GM12878 (cell line): ENCODE measurements at regions not wholly inside any gene's neighbourhood (a gene's known extent, or its start where the extent isn't known, plus 50 kb on each side); places are given as distances from the start of the nearest gene placed in this dataset.
A peak's percentile ranks its signal among the peaks of the same experiment; 100 is the strongest.

ENCODE experiments used
- ASH2L ChIP-seq: fragments of 300-600, 200-600 bp; sonication (generic); IDR thresholded peaks from 2 replicates; pipeline ENCODE4 v1.6.1; 2017; ENCODE audit warnings: low read depth, mild to moderate bottlenecking, borderline replicate concordance
- CBX5 ChIP-seq: sonication (generic); IDR thresholded peaks from 2 replicates; pipeline ENCODE4 v1.6.1; 2016; ENCODE audit warnings: low read depth, moderate library complexity, mild to moderate bottlenecking, inconsistent platforms
- ESRRA ChIP-seq: IDR thresholded peaks from 2 replicates; pipeline ENCODE4 v1.6.1; 2012; ENCODE audit warnings: mild to moderate bottlenecking, low read length, improper control_type of control experiment
- HCFC1 ChIP-seq: fragments of 150-350 bp; IDR thresholded peaks from 2 replicates; pipeline ENCODE4 v1.6.1; 2014; ENCODE audit warnings: low read length
- HDAC2 ChIP-seq: fragments of 200-600 bp; sonication (generic); IDR thresholded peaks from 2 replicates; pipeline ENCODE4 v1.6.1; 2017
- HDGF ChIP-seq: fragments of 450-650 bp; IDR thresholded peaks from 2 replicates; pipeline ENCODE4 v1.6.1; 2016; ENCODE audit warnings: antibody characterized with exemption
- LARP7 ChIP-seq: fragments of 450-650 bp; IDR thresholded peaks from 2 replicates; pipeline ENCODE4 v1.6.1; 2017; ENCODE audit warnings: mild to moderate bottlenecking
- MYB ChIP-seq: fragments of 150-350 bp; IDR thresholded peaks from 2 replicates; pipeline ENCODE4 v1.6.1; 2014; ENCODE audit warnings: mild to moderate bottlenecking, low read depth, low read length, borderline replicate concordance
- NBN ChIP-seq: fragments of 450-650 bp; IDR thresholded peaks from 2 replicates; pipeline ENCODE4 v1.6.1; 2016
- NFIC ChIP-seq: IDR thresholded peaks from 2 replicates; pipeline ENCODE4 v1.6.1; 2012; ENCODE audit warnings: low read depth, mild to moderate bottlenecking, inconsistent platforms, low read length, moderate library complexity
- PAX8 ChIP-seq: fragments of 450-650 bp; IDR thresholded peaks from 2 replicates; pipeline ENCODE4 v1.6.1; 2017; ENCODE audit warnings: mild to moderate bottlenecking, moderate library complexity
- POLR2AphosphoS2 ChIP-seq: IDR thresholded peaks from 2 replicates; pipeline ENCODE4 v1.6.1; 2011; ENCODE audit warnings: low read depth, mild to moderate bottlenecking, low read length, improper control_type of control experiment, moderate library complexity
- POU2F2 ChIP-seq: IDR thresholded peaks from 3 replicates; pipeline ENCODE4 v1.6.1; 2011; ENCODE audit warnings: low read depth, mild to moderate bottlenecking, low read length, borderline replicate concordance
- RAD51 ChIP-seq: fragments of 450-650 bp; IDR thresholded peaks from 2 replicates; pipeline ENCODE4 v1.6.1; 2016; ENCODE audit warnings: moderate library complexity, mild to moderate bottlenecking, inconsistent platforms
- SRF ChIP-seq, 2 experiments: IDR thresholded peaks; 2 replicates each; pipeline ENCODE4 v1.6.1; 2011; ENCODE audit warnings: low read depth in 2 of 2, low read length in 2 of 2, mild to moderate bottlenecking in 1 of 2, moderate library complexity in 1 of 2
- STAT1 ChIP-seq: fragments of 450-650 bp; conservative IDR thresholded peaks from 2 replicates; pipeline ENCODE4 v1.6.1; 2014; ENCODE audit warnings: antibody characterized with exemption, mild to moderate bottlenecking
- TARDBP ChIP-seq: IDR thresholded peaks from 2 replicates; pipeline ENCODE4 v1.6.1; 2016; ENCODE audit warnings: borderline replicate concordance
- TCF7 ChIP-seq: IDR thresholded peaks from 2 replicates; pipeline ENCODE4 v1.6.1; 2014; ENCODE audit warnings: antibody characterized with exemption, borderline replicate concordance
- ZBED1 ChIP-seq: IDR thresholded peaks from 2 replicates; pipeline ENCODE4 v1.6.1; 2016; ENCODE audit warnings: borderline replicate concordance
- ZNF207 ChIP-seq: fragments of 450-650 bp; IDR thresholded peaks from 2 replicates; pipeline ENCODE4 v1.6.1; 2014; ENCODE audit warnings: antibody characterized with exemption, mild to moderate bottlenecking, borderline replicate concordance
- ZNF622 ChIP-seq: fragments of 450-650 bp; IDR thresholded peaks from 2 replicates; pipeline ENCODE4 v1.6.1; 2017; ENCODE audit warnings: mild to moderate bottlenecking, inconsistent platforms
- ZSCAN29 ChIP-seq: fragments of 450-650 bp; IDR thresholded peaks from 2 replicates; pipeline ENCODE4 v1.6.1; 2017; ENCODE audit warnings: mild to moderate bottlenecking, moderate library complexity
- ZZZ3 ChIP-seq: IDR thresholded peaks from 2 replicates; pipeline ENCODE4 v1.6.1; 2011; ENCODE audit warnings: low read depth; ENCODE audit not compliant: control insufficient read depth, insufficient read length
- TF ChIP-seq, protein P1 (sequence below): fragments of 150-350 bp; IDR thresholded peaks from 2 replicates; pipeline ENCODE4 v1.6.1; 2016; ENCODE audit warnings: low read depth, low read length
- TF ChIP-seq, protein P2 (sequence below): IDR thresholded peaks from 2 replicates; pipeline ENCODE4 v1.6.1; 2011; ENCODE audit warnings: low read depth, low read length, improper control_type of control experiment, borderline replicate concordance
- TF ChIP-seq, protein P3 (sequence below): fragments of 450-650 bp; IDR thresholded peaks from 2 replicates; pipeline ENCODE4 v1.6.1; 2017; ENCODE audit warnings: low read depth, mild to moderate bottlenecking, moderate library complexity
- TF ChIP-seq, protein P4 (sequence below): IDR thresholded peaks from 2 replicates; pipeline ENCODE4 v1.6.1; 2012; ENCODE audit warnings: low read length, inconsistent platforms

DNA sequence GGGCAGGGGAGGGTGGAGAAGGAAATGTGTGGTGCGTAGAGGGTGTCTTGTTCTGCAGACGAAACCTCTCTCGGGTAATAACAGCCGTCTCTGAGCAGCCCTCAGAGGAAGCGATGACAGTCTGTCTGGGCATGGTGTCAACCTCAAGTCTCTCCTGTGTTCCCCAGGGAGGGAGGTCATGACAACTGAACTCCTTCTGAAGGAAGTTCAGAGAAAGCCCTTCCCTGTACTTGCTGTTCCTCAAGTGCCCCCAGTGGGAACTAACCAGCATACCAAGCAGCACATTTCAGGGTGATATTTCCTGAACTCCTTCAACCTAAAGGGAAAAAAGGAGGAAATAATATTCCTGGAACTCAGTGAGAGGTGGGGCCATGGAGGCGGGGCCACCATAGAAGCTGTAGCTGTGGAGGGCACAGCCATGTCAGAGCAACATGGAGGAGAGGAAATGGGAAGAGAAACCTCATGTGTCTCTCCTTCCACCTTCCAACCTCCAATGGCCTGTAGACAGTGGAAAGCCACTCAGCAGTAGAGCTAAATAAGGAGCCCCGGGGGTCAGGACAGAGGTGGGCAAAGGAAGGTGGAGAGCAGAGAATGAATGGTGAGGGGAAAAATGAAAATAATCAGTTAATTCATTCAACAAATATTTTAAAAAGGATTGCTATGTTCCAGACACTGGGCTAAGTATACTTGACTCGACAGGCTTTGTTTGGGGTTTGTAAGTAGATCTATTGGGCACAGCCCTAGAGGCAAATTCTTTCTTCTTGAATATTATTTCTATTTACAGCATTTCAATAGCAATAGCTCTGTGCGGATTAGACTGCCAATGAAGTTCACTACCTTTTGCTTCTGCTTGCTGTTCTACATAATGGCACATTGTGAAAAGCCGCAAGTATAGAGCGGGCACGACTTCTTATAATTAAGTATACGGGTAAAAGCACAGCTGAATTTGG is 61.0 kb upstream of the AOAH start (continued):
- TF ChIP-seq, protein P1, sequence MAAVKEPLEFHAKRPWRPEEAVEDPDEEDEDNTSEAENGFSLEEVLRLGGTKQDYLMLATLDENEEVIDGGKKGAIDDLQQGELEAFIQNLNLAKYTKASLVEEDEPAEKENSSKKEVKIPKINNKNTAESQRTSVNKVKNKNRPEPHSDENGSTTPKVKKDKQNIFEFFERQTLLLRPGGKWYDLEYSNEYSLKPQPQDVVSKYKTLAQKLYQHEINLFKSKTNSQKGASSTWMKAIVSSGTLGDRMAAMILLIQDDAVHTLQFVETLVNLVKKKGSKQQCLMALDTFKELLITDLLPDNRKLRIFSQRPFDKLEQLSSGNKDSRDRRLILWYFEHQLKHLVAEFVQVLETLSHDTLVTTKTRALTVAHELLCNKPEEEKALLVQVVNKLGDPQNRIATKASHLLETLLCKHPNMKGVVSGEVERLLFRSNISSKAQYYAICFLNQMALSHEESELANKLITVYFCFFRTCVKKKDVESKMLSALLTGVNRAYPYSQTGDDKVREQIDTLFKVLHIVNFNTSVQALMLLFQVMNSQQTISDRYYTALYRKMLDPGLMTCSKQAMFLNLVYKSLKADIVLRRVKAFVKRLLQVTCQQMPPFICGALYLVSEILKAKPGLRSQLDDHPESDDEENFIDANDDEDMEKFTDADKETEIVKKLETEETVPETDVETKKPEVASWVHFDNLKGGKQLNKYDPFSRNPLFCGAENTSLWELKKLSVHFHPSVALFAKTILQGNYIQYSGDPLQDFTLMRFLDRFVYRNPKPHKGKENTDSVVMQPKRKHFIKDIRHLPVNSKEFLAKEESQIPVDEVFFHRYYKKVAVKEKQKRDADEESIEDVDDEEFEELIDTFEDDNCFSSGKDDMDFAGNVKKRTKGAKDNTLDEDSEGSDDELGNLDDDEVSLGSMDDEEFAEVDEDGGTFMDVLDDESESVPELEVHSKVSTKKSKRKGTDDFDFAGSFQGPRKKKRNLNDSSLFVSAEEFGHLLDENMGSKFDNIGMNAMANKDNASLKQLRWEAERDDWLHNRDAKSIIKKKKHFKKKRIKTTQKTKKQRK = no peak
- TF ChIP-seq POU2F2 (no peak), ZBED1 (no peak), STAT1 (no peak), NBN (0 out of 2 replicates have a peak, but pooled peaks have one; percentile 44), SRF (IDR thresholded peaks at IDR 0.05; ENCODE audit: low read depth in 2 of 2, low read length in 2 of 2) (no peak), HCFC1 (no peak), MYB (no peak), POLR2AphosphoS2 (no peak), HDGF (no peak), ZZZ3 (no peak), TARDBP (no peak), ZNF622 (no peak), NFIC (no peak), ESRRA (no peak), HDAC2 (no peak), TCF7 (no peak), PAX8 (no peak), ZSCAN29 (no peak), ZNF207 (no peak), RAD51 (no peak), ASH2L (no peak), CBX5 (no peak), LARP7 (no peak)
- TF ChIP-seq, protein P2, sequence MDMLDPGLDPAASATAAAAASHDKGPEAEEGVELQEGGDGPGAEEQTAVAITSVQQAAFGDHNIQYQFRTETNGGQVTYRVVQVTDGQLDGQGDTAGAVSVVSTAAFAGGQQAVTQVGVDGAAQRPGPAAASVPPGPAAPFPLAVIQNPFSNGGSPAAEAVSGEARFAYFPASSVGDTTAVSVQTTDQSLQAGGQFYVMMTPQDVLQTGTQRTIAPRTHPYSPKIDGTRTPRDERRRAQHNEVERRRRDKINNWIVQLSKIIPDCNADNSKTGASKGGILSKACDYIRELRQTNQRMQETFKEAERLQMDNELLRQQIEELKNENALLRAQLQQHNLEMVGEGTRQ = no peak
- TF ChIP-seq, protein P3, sequence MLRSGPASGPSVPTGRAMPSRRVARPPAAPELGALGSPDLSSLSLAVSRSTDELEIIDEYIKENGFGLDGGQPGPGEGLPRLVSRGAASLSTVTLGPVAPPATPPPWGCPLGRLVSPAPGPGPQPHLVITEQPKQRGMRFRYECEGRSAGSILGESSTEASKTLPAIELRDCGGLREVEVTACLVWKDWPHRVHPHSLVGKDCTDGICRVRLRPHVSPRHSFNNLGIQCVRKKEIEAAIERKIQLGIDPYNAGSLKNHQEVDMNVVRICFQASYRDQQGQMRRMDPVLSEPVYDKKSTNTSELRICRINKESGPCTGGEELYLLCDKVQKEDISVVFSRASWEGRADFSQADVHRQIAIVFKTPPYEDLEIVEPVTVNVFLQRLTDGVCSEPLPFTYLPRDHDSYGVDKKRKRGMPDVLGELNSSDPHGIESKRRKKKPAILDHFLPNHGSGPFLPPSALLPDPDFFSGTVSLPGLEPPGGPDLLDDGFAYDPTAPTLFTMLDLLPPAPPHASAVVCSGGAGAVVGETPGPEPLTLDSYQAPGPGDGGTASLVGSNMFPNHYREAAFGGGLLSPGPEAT = no peak
- TF ChIP-seq, protein P4, sequence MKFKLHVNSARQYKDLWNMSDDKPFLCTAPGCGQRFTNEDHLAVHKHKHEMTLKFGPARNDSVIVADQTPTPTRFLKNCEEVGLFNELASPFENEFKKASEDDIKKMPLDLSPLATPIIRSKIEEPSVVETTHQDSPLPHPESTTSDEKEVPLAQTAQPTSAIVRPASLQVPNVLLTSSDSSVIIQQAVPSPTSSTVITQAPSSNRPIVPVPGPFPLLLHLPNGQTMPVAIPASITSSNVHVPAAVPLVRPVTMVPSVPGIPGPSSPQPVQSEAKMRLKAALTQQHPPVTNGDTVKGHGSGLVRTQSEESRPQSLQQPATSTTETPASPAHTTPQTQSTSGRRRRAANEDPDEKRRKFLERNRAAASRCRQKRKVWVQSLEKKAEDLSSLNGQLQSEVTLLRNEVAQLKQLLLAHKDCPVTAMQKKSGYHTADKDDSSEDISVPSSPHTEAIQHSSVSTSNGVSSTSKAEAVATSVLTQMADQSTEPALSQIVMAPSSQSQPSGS = no peak
